ENCODE measurements at regions not wholly inside any gene's neighbourhood (a gene's known extent, or its start where the extent isn't known, plus 50 kb on each side); places are given as distances from the start of the nearest gene placed in this dataset.

- no peak overlapping the region for H3K4me3 ChIP-seq (ENCODE audit: low read depth, low read length)
- no peak for TF ChIP-seq CTCF (IDR thresholded peaks at IDR 0.05; ENCODE audit: low read depth, low read length)
Observed at GRCh38 chr11:26043665-26044064, 288.3 kb upstream of the ANO3 start.

DNA sequence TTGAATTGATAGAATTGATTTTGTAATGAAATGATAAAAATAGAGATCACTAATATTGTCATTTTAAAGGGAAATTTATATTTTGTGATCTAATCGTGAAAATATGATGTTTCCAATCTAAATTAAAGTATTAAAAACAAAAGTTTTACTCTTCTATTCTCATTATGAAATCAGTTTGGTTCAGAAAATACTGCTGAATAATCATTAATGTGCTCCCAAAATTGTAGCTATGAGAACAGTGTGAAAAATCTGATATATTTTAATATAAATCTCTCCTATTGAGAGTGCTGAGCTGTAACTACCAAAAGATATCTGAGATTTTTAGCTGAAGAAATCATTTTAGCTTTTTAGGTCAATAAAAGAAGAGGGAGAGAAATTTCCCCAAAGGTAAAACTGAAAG, 287.5 kb upstream of the ANO3 start:
- H3K4me3 ChIP-seq (ENCODE audit: low read depth, low read length) = no peak overlapping the region
- no peak for TF ChIP-seq CTCF (IDR thresholded peaks at IDR 0.05; ENCODE audit: low read depth, low read length)

- H3K4me3 ChIP-seq (ENCODE audit: low read depth, low read length) = no peak overlapping the region
- TF ChIP-seq CTCF (IDR thresholded peaks at IDR 0.05; ENCODE audit: low read depth, low read length) = no peak
Observed at GRCh38 chr11:26045082-26045481, 286.8 kb upstream of the ANO3 start.

DNA sequence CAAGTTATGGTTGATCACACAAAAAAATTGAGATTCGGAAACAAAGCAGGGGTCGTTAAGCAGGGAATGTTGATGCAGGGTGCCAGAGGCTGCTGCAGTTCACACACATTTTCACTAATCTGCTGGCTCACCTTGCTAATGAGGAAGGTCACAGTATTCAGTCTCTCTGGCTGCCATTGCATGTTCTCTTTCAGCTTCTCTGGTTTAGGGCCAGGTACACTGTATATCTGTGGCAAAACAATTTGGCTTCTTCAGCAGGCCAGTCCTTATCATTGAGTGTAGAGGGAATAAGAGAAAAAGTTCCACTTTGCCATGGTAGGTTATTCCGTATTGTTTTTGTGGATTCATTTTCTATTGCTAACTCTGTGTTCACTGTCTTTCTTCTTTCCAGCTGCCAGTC, 283.7 kb upstream of the ANO3 start:
- no peak for TF ChIP-seq CTCF (IDR thresholded peaks at IDR 0.05; ENCODE audit: low read depth, low read length)
- no peak overlapping the region for H3K4me3 ChIP-seq (ENCODE audit: low read depth, low read length)

DNA sequence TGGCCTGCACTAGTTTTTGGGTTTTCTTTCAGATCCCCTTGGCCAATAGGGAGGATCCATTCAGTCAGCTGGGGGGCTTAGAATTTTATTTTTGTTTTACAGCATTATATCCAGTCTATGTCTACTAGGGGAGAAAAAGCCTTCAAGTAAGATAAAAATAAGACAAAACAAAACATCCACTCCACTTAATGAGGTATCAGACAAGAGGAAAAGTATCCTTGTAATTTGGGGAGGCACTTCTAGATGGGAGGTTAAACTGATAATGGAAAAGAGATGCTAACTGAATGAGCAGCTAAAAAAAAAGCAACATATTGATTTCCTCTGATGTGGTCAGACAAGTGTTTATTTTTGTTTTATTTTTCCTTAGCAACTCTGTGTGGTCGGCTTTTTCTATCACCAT, 278.0 kb upstream of the ANO3 start:
- TF ChIP-seq CTCF (IDR thresholded peaks at IDR 0.05; ENCODE audit: low read depth, low read length) = no peak
- no peak overlapping the region for H3K4me3 ChIP-seq (ENCODE audit: low read depth, low read length)

- H3K4me3 ChIP-seq (ENCODE audit: low read depth, low read length) = no peak overlapping the region
- TF ChIP-seq CTCF (IDR thresholded peaks at IDR 0.05; ENCODE audit: low read depth, low read length) = no peak
Observed at GRCh38 chr11:26062660-26063059, 269.3 kb upstream of the ANO3 start.

DNA sequence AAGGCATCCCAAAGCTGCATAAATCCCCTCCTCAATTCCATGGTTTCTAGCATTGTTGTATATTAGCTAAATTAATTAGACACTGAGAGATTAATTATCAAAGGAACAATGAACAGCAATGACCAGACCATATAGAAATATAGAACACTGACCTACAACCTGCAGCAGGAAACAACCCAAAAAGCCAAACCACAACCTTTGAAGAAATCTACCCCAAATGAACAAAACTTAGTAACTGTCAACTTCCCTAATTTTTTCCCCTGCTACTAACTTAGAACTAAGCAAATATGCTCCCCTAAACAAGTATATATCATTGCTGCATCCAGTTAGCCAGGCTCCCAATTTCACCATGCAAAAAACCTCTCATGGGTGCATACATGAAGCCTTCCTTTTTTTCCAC, 268.0 kb upstream of the ANO3 start:
- no peak for TF ChIP-seq CTCF (IDR thresholded peaks at IDR 0.05; ENCODE audit: low read depth, low read length)
- no peak overlapping the region for H3K4me3 ChIP-seq (ENCODE audit: low read depth, low read length)
